ENCODE measurements at regions not wholly inside any gene's neighbourhood (a gene's known extent, or its start where the extent isn't known, plus 50 kb on each side); places are given as distances from the start of the nearest gene placed in this dataset.

GRCh38 chr10:118521415-118522117 lies 73.9 kb downstream of the PRLHR start:
- no peak overlapping the region for H3K4me3 ChIP-seq (replicated peaks; ENCODE audit: low read depth, low read length)
- DNase-seq (ENCODE audit: low read depth): no peak
- TF ChIP-seq, protein P1, sequence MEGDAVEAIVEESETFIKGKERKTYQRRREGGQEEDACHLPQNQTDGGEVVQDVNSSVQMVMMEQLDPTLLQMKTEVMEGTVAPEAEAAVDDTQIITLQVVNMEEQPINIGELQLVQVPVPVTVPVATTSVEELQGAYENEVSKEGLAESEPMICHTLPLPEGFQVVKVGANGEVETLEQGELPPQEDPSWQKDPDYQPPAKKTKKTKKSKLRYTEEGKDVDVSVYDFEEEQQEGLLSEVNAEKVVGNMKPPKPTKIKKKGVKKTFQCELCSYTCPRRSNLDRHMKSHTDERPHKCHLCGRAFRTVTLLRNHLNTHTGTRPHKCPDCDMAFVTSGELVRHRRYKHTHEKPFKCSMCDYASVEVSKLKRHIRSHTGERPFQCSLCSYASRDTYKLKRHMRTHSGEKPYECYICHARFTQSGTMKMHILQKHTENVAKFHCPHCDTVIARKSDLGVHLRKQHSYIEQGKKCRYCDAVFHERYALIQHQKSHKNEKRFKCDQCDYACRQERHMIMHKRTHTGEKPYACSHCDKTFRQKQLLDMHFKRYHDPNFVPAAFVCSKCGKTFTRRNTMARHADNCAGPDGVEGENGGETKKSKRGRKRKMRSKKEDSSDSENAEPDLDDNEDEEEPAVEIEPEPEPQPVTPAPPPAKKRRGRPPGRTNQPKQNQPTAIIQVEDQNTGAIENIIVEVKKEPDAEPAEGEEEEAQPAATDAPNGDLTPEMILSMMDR (IDR thresholded peaks at IDR 0.05; ENCODE audit: low read length, missing control alignments): no peak

DNA sequence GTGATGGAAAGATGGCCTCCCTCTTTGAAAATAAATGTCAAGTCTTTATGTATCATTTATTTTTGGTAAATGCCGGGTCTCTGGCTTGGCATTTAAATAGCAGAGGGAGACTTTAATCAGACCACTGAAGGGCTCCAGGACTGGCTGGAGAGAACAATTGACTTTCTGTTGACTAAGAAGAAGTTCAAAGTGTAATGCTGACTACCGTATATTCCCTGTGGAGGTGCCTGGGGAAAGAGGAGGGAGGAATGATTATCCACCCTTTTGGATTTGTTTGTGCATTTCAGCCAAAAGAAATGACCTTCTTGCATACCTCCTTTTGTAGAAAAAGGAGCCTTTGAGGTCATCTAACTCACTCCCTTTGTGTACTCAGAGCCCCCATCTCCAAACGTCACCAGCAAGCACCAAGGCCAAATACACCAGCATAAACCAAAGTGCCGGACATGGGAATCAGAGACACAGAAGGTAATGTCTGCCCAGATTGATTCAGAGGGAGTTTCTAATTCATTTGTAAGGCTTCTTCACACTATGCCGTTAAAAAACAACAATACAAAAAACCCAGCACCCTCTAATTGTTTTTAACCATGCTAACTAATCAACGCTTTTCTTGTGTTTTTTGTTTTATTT lies 75.2 kb downstream of the PRLHR start:
- no peak for DNase-seq (ENCODE audit: low read depth)
- no peak overlapping the region for H3K4me3 ChIP-seq (replicated peaks; ENCODE audit: low read depth, low read length)
- TF ChIP-seq, protein P1 (IDR thresholded peaks at IDR 0.05; ENCODE audit: low read length, missing control alignments): no peak

DNA sequence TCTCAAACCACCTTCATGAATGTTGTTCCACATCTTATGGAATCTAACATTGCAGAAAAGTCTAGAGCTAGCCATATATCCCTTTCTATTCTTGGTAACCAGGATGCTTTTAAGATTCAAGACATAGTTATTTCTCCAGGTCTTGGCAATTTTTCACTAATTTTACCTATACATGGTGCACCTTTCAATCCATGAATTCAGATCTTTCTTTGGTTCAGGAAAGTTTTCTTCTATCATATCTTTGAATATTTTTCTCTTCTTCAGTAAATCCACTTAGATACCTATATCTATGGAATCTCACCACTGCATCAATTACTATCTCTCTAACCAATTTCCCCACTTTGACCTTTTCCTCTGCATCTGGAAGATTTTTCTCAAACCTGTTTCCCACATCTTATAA lies 77.4 kb downstream of the PRLHR start:
- H3K4me3 ChIP-seq (replicated peaks; ENCODE audit: low read depth, low read length): no peak overlapping the region
- no peak for DNase-seq (ENCODE audit: low read depth)
- TF ChIP-seq, protein P1 (IDR thresholded peaks at IDR 0.05; ENCODE audit: low read length, missing control alignments): no peak

GRCh38 chr10:118516716-118517115 lies 78.7 kb downstream of the PRLHR start:
- DNase-seq (ENCODE audit: low read depth): no peak
- TF ChIP-seq, protein P1 (IDR thresholded peaks at IDR 0.05; ENCODE audit: low read length, missing control alignments): no peak
- H3K4me3 ChIP-seq (replicated peaks; ENCODE audit: low read depth, low read length): no peak overlapping the region

DNA sequence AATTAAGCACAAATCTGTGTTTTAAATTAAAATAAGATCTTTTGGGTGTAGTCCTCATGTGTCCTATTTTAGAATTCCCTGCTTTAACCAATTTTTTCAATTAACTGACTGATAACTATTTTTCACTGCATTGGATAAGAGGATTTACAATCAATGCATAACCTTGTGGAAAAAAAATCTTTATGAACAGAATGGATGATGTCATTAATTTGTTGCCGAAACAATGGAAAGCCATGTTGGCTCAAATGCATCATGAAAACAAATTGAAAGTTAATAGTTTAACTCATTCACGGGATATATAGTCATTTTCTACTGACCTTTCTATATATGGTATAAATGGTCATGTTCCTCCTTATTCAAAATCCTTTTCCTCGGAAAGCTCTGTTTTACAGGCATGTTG lies 82.3 kb downstream of the PRLHR start:
- no peak for DNase-seq (ENCODE audit: low read depth)
- no peak overlapping the region for H3K4me3 ChIP-seq (replicated peaks; ENCODE audit: low read depth, low read length)
- TF ChIP-seq, protein P1 (IDR thresholded peaks at IDR 0.05; ENCODE audit: low read length, missing control alignments): no peak

- TF ChIP-seq, protein P1 (IDR thresholded peaks at IDR 0.05; ENCODE audit: low read length, missing control alignments): no peak
- H3K4me3 ChIP-seq (replicated peaks; ENCODE audit: low read depth, low read length): no peak overlapping the region
- no peak for DNase-seq (ENCODE audit: low read depth)
These were observed 83.7 kb downstream of the PRLHR start for GRCh38 chr10:118511711-118512110.

GRCh38 chr10:118508863-118509262 lies 86.6 kb downstream of the PRLHR start:
- TF ChIP-seq, protein P1 (IDR thresholded peaks at IDR 0.05; ENCODE audit: low read length, missing control alignments): no peak
- DNase-seq (ENCODE audit: low read depth): no peak
- no peak overlapping the region for H3K4me3 ChIP-seq (replicated peaks; ENCODE audit: low read depth, low read length)
